Lower lobe of right lung (tissue), 2 donors: ENCODE measurements at regions not wholly inside any gene's neighbourhood (a gene's known extent, or its start where the extent isn't known, plus 50 kb on each side); places are given as distances from the start of the nearest gene placed in this dataset.

Experiments
- ATAC-seq, 2 donors: fragments of 200-7000 bp; cut with Tn5 transposase; one replicate each; pipeline ENCODE4 v1.9.1; 2020 to 2022; ENCODE audit warnings: mild to moderate bottlenecking in 2 of 2, moderate library complexity in 2 of 2
- DNase-seq: peaks from one replicate; pipeline ENCODE4 v3.0.0-alpha.2; 2020
- H3K27ac ChIP-seq: fragments of 200-600 bp; one replicate; pipeline ENCODE4 v1.8.0; 2022
- H3K27me3 ChIP-seq: fragments of 200-600 bp; one replicate; pipeline ENCODE4 v1.8.0; 2022; ENCODE audit warnings: low read depth
- H3K36me3 ChIP-seq: fragments of 200-600 bp; one replicate; pipeline ENCODE4 v1.8.0; 2022; ENCODE audit warnings: mild to moderate bottlenecking
- H3K4me1 ChIP-seq: fragments of 200-600 bp; one replicate; pipeline ENCODE4 v1.8.0; 2022
- H3K4me3 ChIP-seq: fragments of 200-600 bp; one replicate; pipeline ENCODE4 v1.8.0; 2022; ENCODE audit warnings: mild to moderate bottlenecking
- H3K9me3 ChIP-seq: fragments of 200-600 bp; one replicate; pipeline ENCODE4 v1.8.0; 2022
- intact Hi-C: fragments of 100-400 bp; cut with DNase I; formaldehyde crosslinking; loops from one replicate; pipeline ENCODE4 v1.11.0; 2022
- TF ChIP-seq, protein P1 (sequence below): fragments of 200-600 bp; IDR thresholded peaks from one replicate; pipeline ENCODE4 v1.8.0; 2022; ENCODE audit warnings: antibody characterized with exemption, mild to moderate bottlenecking
- donor health status: DM: no; HTN: yes; CAD: no; lungs with severe emphysema.

DNA sequence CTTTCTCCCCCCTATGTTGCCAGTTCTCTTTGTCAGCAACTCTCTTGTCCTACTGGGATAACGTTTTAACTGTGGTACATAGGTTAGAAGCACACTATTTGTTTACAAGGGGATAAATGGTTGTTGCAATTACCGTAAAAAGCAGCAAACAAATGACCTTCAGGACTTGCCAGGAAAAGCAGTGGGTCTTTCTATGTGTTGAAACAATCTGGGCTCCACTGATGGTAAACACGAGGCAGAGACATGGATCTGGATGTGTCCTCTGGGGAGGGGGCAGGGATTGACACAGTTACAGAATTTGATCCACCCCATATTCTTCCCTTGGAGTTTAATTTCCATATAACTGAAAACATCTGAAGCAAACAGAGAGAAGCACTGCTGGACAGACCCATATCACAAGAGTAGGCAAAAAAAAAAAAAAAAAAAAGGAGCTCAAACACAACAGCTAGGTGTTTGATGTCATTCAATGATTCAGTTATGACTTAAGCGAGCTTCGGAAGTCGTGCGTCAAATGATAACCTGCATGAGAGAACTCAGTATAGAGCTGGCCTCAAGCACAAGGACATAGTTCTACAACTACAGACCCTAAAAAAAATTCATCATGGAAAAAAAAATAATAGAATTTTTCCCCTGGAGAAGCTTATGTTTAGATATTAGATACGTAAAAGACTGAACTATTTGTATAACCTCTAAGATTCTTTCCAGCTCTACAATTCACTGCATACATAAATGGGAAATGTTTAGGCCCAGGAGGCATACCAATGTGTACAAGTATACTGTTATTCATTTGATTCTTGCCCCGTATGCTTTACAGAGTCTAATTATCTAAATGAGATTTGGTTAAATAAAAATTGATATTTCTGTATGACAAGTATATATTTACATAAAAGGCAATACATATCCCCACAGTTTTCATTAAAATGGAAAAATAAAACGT lies 127.7 kb downstream of the ALDH8A1 start:
- Histone ChIP-seq H3K4me1 (peaks cover 5% of the 10 kb centered on the region), H3K27me3 (no peaks in the 10 kb centered on the region), H3K4me3 (no peak overlapping the region), H3K36me3 (no peaks in the 10 kb centered on the region), H3K9me3 (no peaks in the 10 kb centered on the region), H3K27ac (no peak overlapping the region)
- ATAC-seq (no peak), DNase-seq (no peak)
- TF ChIP-seq, protein P1, sequence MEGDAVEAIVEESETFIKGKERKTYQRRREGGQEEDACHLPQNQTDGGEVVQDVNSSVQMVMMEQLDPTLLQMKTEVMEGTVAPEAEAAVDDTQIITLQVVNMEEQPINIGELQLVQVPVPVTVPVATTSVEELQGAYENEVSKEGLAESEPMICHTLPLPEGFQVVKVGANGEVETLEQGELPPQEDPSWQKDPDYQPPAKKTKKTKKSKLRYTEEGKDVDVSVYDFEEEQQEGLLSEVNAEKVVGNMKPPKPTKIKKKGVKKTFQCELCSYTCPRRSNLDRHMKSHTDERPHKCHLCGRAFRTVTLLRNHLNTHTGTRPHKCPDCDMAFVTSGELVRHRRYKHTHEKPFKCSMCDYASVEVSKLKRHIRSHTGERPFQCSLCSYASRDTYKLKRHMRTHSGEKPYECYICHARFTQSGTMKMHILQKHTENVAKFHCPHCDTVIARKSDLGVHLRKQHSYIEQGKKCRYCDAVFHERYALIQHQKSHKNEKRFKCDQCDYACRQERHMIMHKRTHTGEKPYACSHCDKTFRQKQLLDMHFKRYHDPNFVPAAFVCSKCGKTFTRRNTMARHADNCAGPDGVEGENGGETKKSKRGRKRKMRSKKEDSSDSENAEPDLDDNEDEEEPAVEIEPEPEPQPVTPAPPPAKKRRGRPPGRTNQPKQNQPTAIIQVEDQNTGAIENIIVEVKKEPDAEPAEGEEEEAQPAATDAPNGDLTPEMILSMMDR: no peak
- intact Hi-C loops: loop anchor here (5.0 kb wide), 1 partner anchor 650 kb away; no protein-coding TSS in a partner anchor

GRCh38 chr6:134821397-134821796 lies 128.5 kb downstream of the ALDH8A1 start:
- intact Hi-C loops: loop anchor here (5.0 kb wide), 1 partner anchor 649 kb away; no protein-coding TSS in a partner anchor
- ATAC-seq: no peak
- no peak overlapping the region for H3K4me3 ChIP-seq
- TF ChIP-seq, protein P1: no peak
- no peak overlapping the region for H3K27ac ChIP-seq
- no peak for DNase-seq
- H3K27me3 ChIP-seq: no peaks in the 10 kb centered on the region
- H3K36me3 ChIP-seq: no peaks in the 10 kb centered on the region
- no peaks in the 10 kb centered on the region for H3K9me3 ChIP-seq
- peaks cover 5% of the 10 kb centered on the region for H3K4me1 ChIP-seq

- DNase-seq (no peak), ATAC-seq (no peak)
- TF ChIP-seq, protein P1: no peak
- intact Hi-C loops: loop anchor here (5.0 kb wide), 1 partner anchor 648 kb away; no protein-coding TSS in a partner anchor
- Histone ChIP-seq H3K9me3 (no peaks in the 10 kb centered on the region), H3K27me3 (no peaks in the 10 kb centered on the region), H3K4me3 (no peak overlapping the region), H3K36me3 (no peaks in the 10 kb centered on the region), H3K4me1 (peaks cover 5% of the 10 kb centered on the region), H3K27ac (no peak overlapping the region)
Observed at GRCh38 chr6:134819863-134820800, 129.8 kb downstream of the ALDH8A1 start.

GRCh38 chr6:134819236-134819635 lies 130.7 kb downstream of the ALDH8A1 start:
- H3K27me3 ChIP-seq: no peaks in the 10 kb centered on the region
- intact Hi-C loops: no loop called here
- no peak for ATAC-seq
- DNase-seq: no peak
- H3K36me3 ChIP-seq: no peaks in the 10 kb centered on the region
- peaks cover 5% of the 10 kb centered on the region for H3K4me1 ChIP-seq
- H3K27ac ChIP-seq: no peak overlapping the region
- no peaks in the 10 kb centered on the region for H3K9me3 ChIP-seq
- TF ChIP-seq, protein P1: no peak
- H3K4me3 ChIP-seq: no peak overlapping the region

DNA sequence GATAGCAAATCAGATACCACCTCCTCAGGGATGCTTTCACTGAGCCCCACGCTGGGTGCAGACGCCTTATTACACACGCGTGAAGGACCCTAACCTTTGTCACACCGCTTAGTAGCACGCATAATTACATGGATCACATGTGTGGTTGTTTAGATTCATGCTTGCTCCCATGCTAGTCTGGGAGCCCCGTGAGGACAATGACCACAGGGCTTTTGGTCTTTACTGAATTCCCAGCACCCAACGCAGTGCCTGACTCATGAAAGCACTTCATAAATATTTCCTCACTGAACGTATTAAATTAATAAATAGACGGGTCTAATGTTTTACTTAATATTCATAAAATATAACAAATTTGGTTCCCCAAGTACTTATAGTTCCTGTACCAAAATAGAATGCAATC lies 132.5 kb downstream of the ALDH8A1 start:
- H3K27me3 ChIP-seq: no peaks in the 10 kb centered on the region
- DNase-seq (no peak), ATAC-seq (no peak)
- intact Hi-C loops: no loop called here
- H3K27ac ChIP-seq: no peak overlapping the region
- H3K4me3 ChIP-seq: no peak overlapping the region
- H3K4me1 ChIP-seq: peaks cover 5% of the 10 kb centered on the region
- no peaks in the 10 kb centered on the region for H3K9me3 ChIP-seq
- no peaks in the 10 kb centered on the region for H3K36me3 ChIP-seq
- TF ChIP-seq, protein P1: no peak
